GM12878 (cell line): ENCODE measurements at regions not wholly inside any gene's neighbourhood (a gene's known extent, or its start where the extent isn't known, plus 50 kb on each side); places are given as distances from the start of the nearest gene placed in this dataset.

Experiments
- ATAC-seq: fragments of 200-7000 bp; cut with Tn5 transposase; 3 replicates; pipeline ENCODE4 v1.9.1; 2020; ENCODE audit warnings: mild to moderate bottlenecking, moderate library complexity
- BruUV-seq: library from RNA; stranded (reverse); fragments of 400-500 nt; replicated peaks from 2 replicates; lab custom pipeline; 2021; lab: Mats Ljungman, UMichigan
- CTCF ChIA-PET: fragments of 300-600 bp; sonication (Branson Sonifier 250); formaldehyde crosslinking; extraction: SDS; loops from one replicate; lab custom pipeline; 2021; ENCODE audit warnings: inconsistent platforms; lab: Yijun Ruan, JAX
- POLR2A ChIA-PET: fragments of 350-600 bp; formaldehyde crosslinking; extraction: SDS; loops from one replicate; lab custom pipeline; 2021; ENCODE audit warnings: inconsistent platforms; lab: Charles Lee
- RAD21 ChIA-PET: fragments of 300-600 bp; sonication (Branson Sonifier 250); formaldehyde crosslinking; loops from one replicate; lab custom pipeline; 2023; ENCODE audit warnings: antibody characterized with exemption; ENCODE audit not compliant: unreplicated experiment; lab: Charles Lee
- SMC1A ChIA-PET: fragments of 300-600 bp; sonication (Branson Sonifier 250); formaldehyde crosslinking; loops from one replicate; lab custom pipeline; 2023; ENCODE audit not compliant: unreplicated experiment, uncharacterized antibody; lab: Charles Lee
- DNase-seq: peaks from one replicate; pipeline ENCODE4 v3.0.0-alpha.2; 2011; ENCODE audit warnings: low read depth, low spot score
- FAIRE-seq: peaks from 3 replicates; lab custom pipeline; 2011; peaks lifted over from hg19 to GRCh38; lab: Jason Lieb, UNC
- H2AFZ ChIP-seq: 2 replicates; pipeline ENCODE4 v1.6.0; 2011; ENCODE audit warnings: low read depth, low read length, control low read depth; ENCODE audit not compliant: control insufficient read depth
- H3K27ac ChIP-seq: 2 replicates; pipeline ENCODE4 v1.5.1; 2011; ENCODE audit warnings: control low read depth; ENCODE audit not compliant: control insufficient read depth, insufficient read depth
- H3K27me3 ChIP-seq, 2 experiments: replicated peaks in 1 of 2; 2 replicates each; pipeline versions ENCODE4 v1.6.0 to v1.6.1; 2011; ENCODE audit warnings: low read length in 1 of 2; ENCODE audit not compliant: control insufficient read depth in 2 of 2, insufficient read depth in 2 of 2
- H3K36me3 ChIP-seq, 2 experiments: 2 replicates each; pipeline ENCODE4 v1.5.1; 2011; ENCODE audit warnings: low read length in 1 of 2; ENCODE audit not compliant: control insufficient read depth in 2 of 2, insufficient read depth in 2 of 2
- H3K4me1 ChIP-seq: 2 replicates; pipeline ENCODE4 v1.6.1; 2011; ENCODE audit warnings: mild to moderate bottlenecking, low read length, moderate library complexity, mixed read lengths; ENCODE audit not compliant: control insufficient read depth, insufficient read depth
- H3K4me2 ChIP-seq: 2 replicates; pipeline ENCODE4 v1.6.0; 2011; ENCODE audit warnings: control low read depth; ENCODE audit not compliant: control insufficient read depth, insufficient read depth
- H3K4me3 ChIP-seq: fragments of 200-600 bp; sonication (generic); 2 replicates; pipeline ENCODE4 v1.5.1; 2016
- H3K79me2 ChIP-seq: 2 replicates; pipeline ENCODE4 v1.6.0; 2011; ENCODE audit warnings: low read length; ENCODE audit not compliant: control insufficient read depth, insufficient read depth
- H3K9ac ChIP-seq: 2 replicates; pipeline ENCODE4 v1.8.0; 2011; ENCODE audit warnings: low read length, control low read depth, mixed read lengths; ENCODE audit not compliant: control insufficient read depth, insufficient read depth
- H3K9me3 ChIP-seq: replicated peaks from 3 replicates; pipeline ENCODE4 v1.5.1; 2011; ENCODE audit warnings: mild to moderate bottlenecking, low read length; ENCODE audit not compliant: control insufficient read depth, insufficient read depth
- H4K20me1 ChIP-seq: 2 replicates; pipeline ENCODE4 v1.6.0; 2011; ENCODE audit not compliant: control insufficient read depth, insufficient read depth
- BCL11A ChIP-seq: IDR thresholded peaks from 2 replicates; pipeline ENCODE4 v1.6.1; 2011; ENCODE audit warnings: low read depth, low read length
- CEBPB ChIP-seq, 2 experiments: fragments of 150-350 bp in 1 of 2; IDR thresholded peaks; 2 replicates each; pipeline ENCODE4 v1.6.1; 2012 to 2014; ENCODE audit warnings: low read depth in 2 of 2, low read length in 2 of 2, borderline replicate concordance in 1 of 2, inconsistent platforms in 1 of 2
- FOXK2 ChIP-seq: fragments of 450-650 bp; IDR thresholded peaks from 2 replicates; pipeline ENCODE4 v1.6.1; 2017; ENCODE audit warnings: mild to moderate bottlenecking, moderate library complexity
- HDAC6 ChIP-seq: fragments of 200-600 bp; sonication (generic); IDR thresholded peaks from one replicate; pipeline ENCODE4 v1.8.0; 2017; ENCODE audit warnings: antibody characterized with exemption; ENCODE audit not compliant: unreplicated experiment
- KAT2A ChIP-seq: conservative IDR thresholded peaks from 2 replicates; pipeline ENCODE4 v1.6.1; 2011; ENCODE audit warnings: low read depth, low read length; ENCODE audit not compliant: control insufficient read depth
- MTA3 ChIP-seq: IDR thresholded peaks from 2 replicates; pipeline ENCODE4 v1.6.1; 2012; ENCODE audit warnings: low read length, inconsistent platforms, borderline replicate concordance
- NFIC ChIP-seq: IDR thresholded peaks from 2 replicates; pipeline ENCODE4 v1.6.1; 2012; ENCODE audit warnings: low read depth, mild to moderate bottlenecking, inconsistent platforms, low read length, moderate library complexity
- PAX8 ChIP-seq: fragments of 450-650 bp; IDR thresholded peaks from 2 replicates; pipeline ENCODE4 v1.6.1; 2017; ENCODE audit warnings: mild to moderate bottlenecking, moderate library complexity
- RB1 ChIP-seq: fragments of 450-650 bp; formaldehyde crosslinking; IDR thresholded peaks from 2 replicates; pipeline ENCODE4 v1.6.1; 2017; ENCODE audit warnings: mild to moderate bottlenecking, borderline replicate concordance
- ZNF207 ChIP-seq: fragments of 450-650 bp; IDR thresholded peaks from 2 replicates; pipeline ENCODE4 v1.6.1; 2014; ENCODE audit warnings: antibody characterized with exemption, mild to moderate bottlenecking, borderline replicate concordance
- ZNF24 ChIP-seq: fragments of 450-650 bp; IDR thresholded peaks from 2 replicates; pipeline ENCODE4 v1.6.1; 2017; ENCODE audit warnings: antibody characterized with exemption, mild to moderate bottlenecking
- WGBS: methylation state at CpG from one replicate; pipeline ENCODE4 v1.1.6; 2016; ENCODE audit warnings: low lambda C conversion rate; ENCODE audit not compliant: insufficient replicate concordance, insufficient coverage; ENCODE audit errors: missing lambda C conversion rate; 5-methylcytosine and 5-hydroxymethylcytosine counted together
- in situ Hi-C: fragments of 300-500 bp; cut with MboI; formaldehyde crosslinking; loops from 9 replicates; pipeline ENCODE4 v1.14.3; 2018; ENCODE audit warnings: mixed read lengths
- intact Hi-C: fragments of 100-400 bp; cut with micrococcal nuclease; formaldehyde crosslinking; loops from one replicate; pipeline ENCODE4 v1.14.2; 2022; ENCODE audit not compliant: unreplicated experiment
- TF ChIP-seq, protein P1 (sequence below): IDR thresholded peaks from 2 replicates; pipeline ENCODE4 v1.6.1; 2011; ENCODE audit warnings: borderline replicate concordance, low read depth, mild to moderate bottlenecking, moderate library complexity, low read length; ENCODE audit not compliant: insufficient read depth, poor library complexity, severe bottlenecking
- TF ChIP-seq, protein P2 (sequence below): fragments of 450-650 bp; IDR thresholded peaks from 2 replicates; pipeline ENCODE4 v1.6.1; 2017; ENCODE audit warnings: low read depth, mild to moderate bottlenecking, moderate library complexity
- TF ChIP-seq, protein P3 (sequence below), 3 experiments: IDR thresholded peaks in 2 of 3; conservative IDR thresholded peaks in 1 of 3; 2 replicates each; pipeline ENCODE4 v1.5.1; 2011; ENCODE audit warnings: low read depth in 3 of 3, low read length in 3 of 3, mild to moderate bottlenecking in 3 of 3, control low read depth in 2 of 3, moderate library complexity in 2 of 3, inconsistent platforms in 1 of 3, mixed read lengths in 1 of 3; ENCODE audit not compliant: control insufficient read depth in 2 of 3, insufficient read depth in 1 of 3; ENCODE audit errors: extremely low read depth in 1 of 3

DNA sequence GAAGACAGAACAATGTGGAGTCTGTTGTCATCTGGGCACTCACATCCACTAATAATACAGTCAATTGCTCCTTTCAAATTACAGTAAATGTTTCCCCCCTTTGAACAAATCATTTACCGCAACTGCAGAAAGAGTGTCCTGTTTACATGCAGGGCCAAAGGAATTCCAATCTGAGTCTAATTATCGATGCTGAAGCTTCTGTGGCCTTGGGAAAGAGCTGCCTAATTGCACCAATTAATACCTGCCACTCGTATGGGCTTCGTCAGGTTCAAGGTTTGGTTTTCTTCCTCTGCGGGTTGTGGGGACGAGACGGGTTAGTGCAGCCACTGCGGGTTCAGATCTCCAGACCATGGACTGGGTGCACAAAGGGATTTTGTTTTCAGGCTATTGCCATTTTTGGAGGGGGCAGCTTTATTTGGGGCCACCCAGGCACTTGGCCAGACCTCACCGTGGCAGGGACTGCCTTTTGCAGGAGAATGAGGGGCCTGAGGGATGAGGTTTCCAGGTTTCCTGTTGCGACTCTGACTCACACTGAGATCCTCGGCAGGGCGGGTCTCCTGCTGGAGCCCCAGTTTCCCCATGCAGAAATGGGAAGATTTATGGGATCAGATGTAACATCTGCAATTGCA, 147.6 kb downstream of the MIAT start (continued):
- TF ChIP-seq ZNF207 (no peak), PAX8 (no peak)
- TF ChIP-seq, protein P1, sequence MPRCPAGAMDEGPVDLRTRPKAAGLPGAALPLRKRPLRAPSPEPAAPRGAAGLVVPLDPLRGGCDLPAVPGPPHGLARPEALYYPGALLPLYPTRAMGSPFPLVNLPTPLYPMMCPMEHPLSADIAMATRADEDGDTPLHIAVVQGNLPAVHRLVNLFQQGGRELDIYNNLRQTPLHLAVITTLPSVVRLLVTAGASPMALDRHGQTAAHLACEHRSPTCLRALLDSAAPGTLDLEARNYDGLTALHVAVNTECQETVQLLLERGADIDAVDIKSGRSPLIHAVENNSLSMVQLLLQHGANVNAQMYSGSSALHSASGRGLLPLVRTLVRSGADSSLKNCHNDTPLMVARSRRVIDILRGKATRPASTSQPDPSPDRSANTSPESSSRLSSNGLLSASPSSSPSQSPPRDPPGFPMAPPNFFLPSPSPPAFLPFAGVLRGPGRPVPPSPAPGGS, result no peak

DNA sequence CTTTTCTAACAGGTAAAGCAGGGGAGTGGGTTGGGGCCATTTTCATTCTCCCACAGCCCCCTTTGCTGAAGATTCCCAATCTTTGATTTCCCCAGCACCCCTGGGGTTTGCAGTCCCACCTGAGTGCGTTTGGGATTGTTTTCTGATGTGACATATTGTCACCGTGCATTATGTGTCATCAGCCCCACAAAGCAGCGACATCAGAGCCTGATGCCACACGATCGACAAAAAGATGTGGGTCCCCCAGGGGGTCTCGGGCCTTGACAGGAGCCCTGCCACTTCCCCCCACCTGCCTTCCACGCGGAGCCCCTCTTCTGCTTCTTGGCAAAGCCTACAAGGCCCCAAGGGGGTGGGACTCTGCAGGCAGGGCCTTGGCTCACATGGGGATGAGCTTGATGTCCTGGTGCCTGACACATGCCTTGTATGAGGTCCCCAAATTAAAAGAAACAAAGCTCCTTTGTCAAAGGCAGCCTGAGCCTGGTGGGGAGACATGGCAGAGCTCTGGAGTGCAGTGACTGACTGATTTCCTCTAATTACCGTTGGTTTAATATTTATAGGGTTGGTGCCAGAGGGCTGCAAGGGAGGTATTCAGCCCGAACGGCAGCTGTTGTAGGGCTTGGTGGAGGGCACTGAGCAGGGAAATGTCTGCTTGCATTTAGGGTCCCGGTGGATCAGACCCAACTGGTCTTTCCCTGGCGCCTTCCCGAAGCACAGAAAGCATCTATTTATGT, 149.2 kb downstream of the MIAT start:
- Histone ChIP-seq H2AFZ (no peak overlapping the region), H4K20me1 (no peaks in the 10 kb centered on the region), H3K9me3 (no peaks in the 10 kb centered on the region), H3K4me1 (no peaks in the 10 kb centered on the region), H3K79me2 (no peaks in the 10 kb centered on the region), H3K36me3 (no peaks in the 10 kb centered on the region), H3K27me3 (no peaks in the 10 kb centered on the region), H3K4me2 (no peak overlapping the region), H3K27ac (no peak overlapping the region), H3K9ac (no peak overlapping the region), H3K4me3 (no peak overlapping the region)
- intact Hi-C loops (no loop called here), in situ Hi-C loops (no loop called here)
- WGBS, result 20% methylated on average over 14 of the region's 14 CpGs
- DNase-seq (no peak), ATAC-seq (no peak), FAIRE-seq (no peak)
- TF ChIP-seq MTA3 (no peak), KAT2A (no peak), CEBPB (IDR thresholded peaks at IDR 0.05; ENCODE audit: borderline replicate concordance in 1 of 2, low read depth in 2 of 2, low read length in 2 of 2) (no peak), NFIC (no peak), HDAC6 (no peak), ZNF24 (no peak), FOXK2 (no peak), BCL11A (no peak), RB1 (no peak)
- TF ChIP-seq, protein P2, sequence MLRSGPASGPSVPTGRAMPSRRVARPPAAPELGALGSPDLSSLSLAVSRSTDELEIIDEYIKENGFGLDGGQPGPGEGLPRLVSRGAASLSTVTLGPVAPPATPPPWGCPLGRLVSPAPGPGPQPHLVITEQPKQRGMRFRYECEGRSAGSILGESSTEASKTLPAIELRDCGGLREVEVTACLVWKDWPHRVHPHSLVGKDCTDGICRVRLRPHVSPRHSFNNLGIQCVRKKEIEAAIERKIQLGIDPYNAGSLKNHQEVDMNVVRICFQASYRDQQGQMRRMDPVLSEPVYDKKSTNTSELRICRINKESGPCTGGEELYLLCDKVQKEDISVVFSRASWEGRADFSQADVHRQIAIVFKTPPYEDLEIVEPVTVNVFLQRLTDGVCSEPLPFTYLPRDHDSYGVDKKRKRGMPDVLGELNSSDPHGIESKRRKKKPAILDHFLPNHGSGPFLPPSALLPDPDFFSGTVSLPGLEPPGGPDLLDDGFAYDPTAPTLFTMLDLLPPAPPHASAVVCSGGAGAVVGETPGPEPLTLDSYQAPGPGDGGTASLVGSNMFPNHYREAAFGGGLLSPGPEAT, result no peak
- TF ChIP-seq, protein P3, sequence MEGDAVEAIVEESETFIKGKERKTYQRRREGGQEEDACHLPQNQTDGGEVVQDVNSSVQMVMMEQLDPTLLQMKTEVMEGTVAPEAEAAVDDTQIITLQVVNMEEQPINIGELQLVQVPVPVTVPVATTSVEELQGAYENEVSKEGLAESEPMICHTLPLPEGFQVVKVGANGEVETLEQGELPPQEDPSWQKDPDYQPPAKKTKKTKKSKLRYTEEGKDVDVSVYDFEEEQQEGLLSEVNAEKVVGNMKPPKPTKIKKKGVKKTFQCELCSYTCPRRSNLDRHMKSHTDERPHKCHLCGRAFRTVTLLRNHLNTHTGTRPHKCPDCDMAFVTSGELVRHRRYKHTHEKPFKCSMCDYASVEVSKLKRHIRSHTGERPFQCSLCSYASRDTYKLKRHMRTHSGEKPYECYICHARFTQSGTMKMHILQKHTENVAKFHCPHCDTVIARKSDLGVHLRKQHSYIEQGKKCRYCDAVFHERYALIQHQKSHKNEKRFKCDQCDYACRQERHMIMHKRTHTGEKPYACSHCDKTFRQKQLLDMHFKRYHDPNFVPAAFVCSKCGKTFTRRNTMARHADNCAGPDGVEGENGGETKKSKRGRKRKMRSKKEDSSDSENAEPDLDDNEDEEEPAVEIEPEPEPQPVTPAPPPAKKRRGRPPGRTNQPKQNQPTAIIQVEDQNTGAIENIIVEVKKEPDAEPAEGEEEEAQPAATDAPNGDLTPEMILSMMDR (IDR thresholded peaks at IDR 0.05 in 2 of 3, conservative IDR thresholded peaks at IDR 0.05 in 1 of 3; ENCODE audit: control insufficient read depth in 2 of 3, extremely low read depth in 1 of 3, insufficient read depth in 1 of 3, low read depth in 3 of 3, low read length in 3 of 3), result no peak
- no TSS peak for BruUV-seq
- ChIA-PET CTCF (no interaction called here), SMC1A (no interaction called here), RAD21 (no interaction called here), POLR2A (no interaction called here)
